Mammary epithelial cell (primary cell): ENCODE measurements at regions not wholly inside any gene's neighbourhood (a gene's known extent, or its start where the extent isn't known, plus 50 kb on each side); places are given as distances from the start of the nearest gene placed in this dataset.

ENCODE experiments used
- CTCF ChIP-seq, 2 donors: IDR thresholded peaks in 1 of 2; conservative IDR thresholded peaks in 1 of 2; 2 replicates each; pipeline ENCODE4 v1.5.1; 2011 to 2012; ENCODE audit warnings: inconsistent platforms in 2 of 2, low read length in 2 of 2, mild to moderate bottlenecking in 2 of 2, control low read depth in 1 of 2, low read depth in 1 of 2; ENCODE audit not compliant: insufficient read depth in 1 of 2; ENCODE audit errors: extremely low read depth in 1 of 2
- EZH2 ChIP-seq: IDR thresholded peaks from 2 replicates; pipeline ENCODE4 v1.6.1; 2012; ENCODE audit warnings: low read length, inconsistent platforms, borderline replicate concordance

DNA sequence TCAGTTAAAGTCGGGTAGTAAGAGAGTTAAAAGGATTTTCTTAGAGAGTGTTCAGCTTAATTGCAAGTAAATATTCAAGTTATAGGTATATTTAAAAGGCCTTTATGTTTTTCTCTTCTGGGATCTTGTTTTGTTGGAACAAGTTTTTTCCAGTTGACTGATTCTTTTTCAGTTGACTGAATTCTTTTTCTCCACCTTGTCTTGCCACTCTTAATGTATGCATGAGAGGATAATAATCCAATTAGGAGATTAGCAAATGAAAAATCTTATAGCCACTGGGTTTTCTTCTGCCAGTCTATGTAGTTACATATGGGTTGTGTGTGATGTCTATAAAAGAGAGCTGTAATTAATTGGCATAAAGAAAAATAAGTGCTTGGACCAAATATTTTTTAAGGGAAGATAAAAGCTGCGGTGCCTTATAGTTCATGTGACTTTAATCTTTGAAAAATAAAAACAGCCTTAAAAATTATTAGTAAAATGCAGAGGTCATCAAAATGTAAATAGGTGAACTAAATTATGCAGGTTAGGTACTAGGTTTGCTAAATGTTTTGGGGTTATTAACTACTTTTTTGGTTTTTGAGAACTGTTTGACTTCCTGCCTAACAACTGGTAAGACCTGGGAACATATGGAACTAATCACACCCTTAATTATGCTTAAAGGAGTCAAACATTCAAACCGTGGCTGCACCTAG lies 367.2 kb downstream of the HTR1B start:
- TF ChIP-seq CTCF (conservative IDR thresholded peaks at IDR 0.05 in 1 of 2, IDR thresholded peaks at IDR 0.05 in 1 of 2; ENCODE audit: extremely low read depth in 1 of 2, insufficient read depth in 1 of 2, low read depth in 1 of 2, low read length in 2 of 2) (no peak), EZH2 (no peak)
